HUES48 (cell line): ENCODE measurements at regions not wholly inside any gene's neighbourhood (a gene's known extent, or its start where the extent isn't known, plus 50 kb on each side); places are given as distances from the start of the nearest gene placed in this dataset.

Experiments used
- H3K27ac ChIP-seq: one replicate; pipeline ENCODE4 v1.7.0; 2013; ENCODE audit warnings: low read depth, low read length, inconsistent platforms
- H3K27me3 ChIP-seq: 2 replicates; pipeline ENCODE4 v1.6.1; 2013; ENCODE audit warnings: mild to moderate bottlenecking, low read length; ENCODE audit not compliant: control insufficient read depth, insufficient read depth
- H3K36me3 ChIP-seq: 2 replicates; pipeline ENCODE4 v1.6.1; 2013; ENCODE audit warnings: low read length; ENCODE audit not compliant: control insufficient read depth, insufficient read depth
- H3K4me1 ChIP-seq: 2 replicates; pipeline ENCODE4 v1.6.1; 2013; ENCODE audit warnings: mild to moderate bottlenecking, low read length; ENCODE audit not compliant: control insufficient read depth, insufficient read depth
- H3K4me3 ChIP-seq: 2 replicates; pipeline ENCODE4 v1.5.1; 2013; ENCODE audit warnings: mild to moderate bottlenecking, low read depth, low read length
- H3K9ac ChIP-seq: 2 replicates; pipeline ENCODE4 v1.6.1; 2013; ENCODE audit warnings: mild to moderate bottlenecking, low read depth, low read length, moderate library complexity
- H3K9me3 ChIP-seq: 2 replicates; pipeline ENCODE4 v1.6.1; 2013; ENCODE audit warnings: low read length; ENCODE audit not compliant: control insufficient read depth, insufficient read depth

GRCh38 chr11:121833970-121834369, 282.0 kb downstream of the BLID start:
- Histone ChIP-seq H3K36me3 (no peaks in the 10 kb centered on the region), H3K27ac (no peak overlapping the region), H3K4me3 (no peak overlapping the region), H3K9me3 (no peaks in the 10 kb centered on the region), H3K9ac (no peak overlapping the region), H3K4me1 (no peaks in the 10 kb centered on the region), H3K27me3 (no peaks in the 10 kb centered on the region)

- no peaks in the 10 kb centered on the region for H3K27me3 ChIP-seq
- H3K4me3 ChIP-seq = no peak overlapping the region
- no peaks in the 10 kb centered on the region for H3K4me1 ChIP-seq
- no peaks in the 10 kb centered on the region for H3K36me3 ChIP-seq
- no peak overlapping the region for H3K9ac ChIP-seq
- no peak overlapping the region for H3K27ac ChIP-seq
- H3K9me3 ChIP-seq = no peaks in the 10 kb centered on the region
Measured at GRCh38 chr11:121829159-121829643, 286.8 kb downstream of the BLID start.

GRCh38 chr11:121814962-121815361, 301.1 kb downstream of the BLID start:
- Histone ChIP-seq H3K4me3 (no peak overlapping the region), H3K27me3 (no peaks in the 10 kb centered on the region), H3K4me1 (no peaks in the 10 kb centered on the region), H3K36me3 (no peaks in the 10 kb centered on the region), H3K9ac (no peak overlapping the region), H3K27ac (no peak overlapping the region), H3K9me3 (peaks cover 16% of the 10 kb centered on the region; the same call in 1 of the 2 replicates)

GRCh38 chr11:121814296-121814695, 301.7 kb downstream of the BLID start:
- no peak overlapping the region for H3K27ac ChIP-seq

DNA sequence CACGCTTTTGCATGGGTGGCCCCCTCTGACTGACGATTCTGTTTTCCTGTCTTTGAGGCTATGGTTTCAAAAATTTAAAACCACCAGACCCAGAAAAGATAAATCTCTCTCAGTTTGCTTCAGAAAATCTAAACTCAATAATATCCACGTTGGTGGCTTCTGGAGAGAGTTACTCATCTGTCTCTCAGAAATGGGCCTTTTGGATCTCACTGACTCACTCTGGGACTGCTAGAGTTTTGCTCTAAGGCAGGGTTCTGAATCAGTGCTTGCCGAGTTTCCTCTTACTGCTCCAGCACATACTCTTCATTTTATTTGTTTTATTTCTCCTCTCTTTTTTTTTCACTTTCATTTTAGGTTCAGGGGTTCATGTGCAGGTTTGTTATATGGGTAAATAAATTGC, 305.7 kb downstream of the BLID start:
- Histone ChIP-seq H3K27me3 (no peaks in the 10 kb centered on the region), H3K9ac (no peak overlapping the region), H3K4me1 (peaks cover 15% of the 10 kb centered on the region), H3K36me3 (no peaks in the 10 kb centered on the region), H3K9me3 (peaks cover 12% of the 10 kb centered on the region; the same call in 1 of the 2 replicates), H3K4me3 (no peak overlapping the region), H3K27ac (no peak overlapping the region)

More at GRCh38 chr11:121814296-121814695, 301.7 kb downstream of the BLID start:
- Histone ChIP-seq H3K9me3 (peaks cover 16% of the 10 kb centered on the region; the same call in 1 of the 2 replicates), H3K4me1 (no peaks in the 10 kb centered on the region), H3K27me3 (no peaks in the 10 kb centered on the region), H3K36me3 (no peaks in the 10 kb centered on the region), H3K9ac (no peak overlapping the region), H3K4me3 (no peak overlapping the region)

DNA sequence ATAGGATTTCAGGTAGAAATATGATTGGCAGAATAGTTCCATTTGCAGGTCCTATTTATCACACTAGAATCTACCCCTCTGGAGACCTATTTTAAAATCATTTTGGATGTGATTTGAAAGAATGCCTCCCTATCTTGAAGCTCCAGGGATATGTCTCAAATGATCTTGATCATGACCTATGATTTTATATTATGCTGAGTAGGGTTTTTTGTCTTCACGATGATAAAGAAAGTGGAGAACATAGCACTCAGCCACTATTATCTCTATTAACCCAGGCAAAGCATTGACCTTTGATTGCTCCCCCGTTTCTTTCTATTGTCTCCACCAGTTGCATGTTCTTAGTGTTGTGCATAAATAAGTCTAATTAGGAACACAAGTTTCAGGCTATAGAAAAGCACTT, 307.9 kb downstream of the BLID start:
- Histone ChIP-seq H3K27ac (no peak overlapping the region), H3K4me1 (peaks cover 19% of the 10 kb centered on the region), H3K36me3 (no peaks in the 10 kb centered on the region), H3K4me3 (no peak overlapping the region), H3K9me3 (peaks cover 12% of the 10 kb centered on the region; the same call in 1 of the 2 replicates), H3K9ac (no peak overlapping the region), H3K27me3 (no peaks in the 10 kb centered on the region)

DNA sequence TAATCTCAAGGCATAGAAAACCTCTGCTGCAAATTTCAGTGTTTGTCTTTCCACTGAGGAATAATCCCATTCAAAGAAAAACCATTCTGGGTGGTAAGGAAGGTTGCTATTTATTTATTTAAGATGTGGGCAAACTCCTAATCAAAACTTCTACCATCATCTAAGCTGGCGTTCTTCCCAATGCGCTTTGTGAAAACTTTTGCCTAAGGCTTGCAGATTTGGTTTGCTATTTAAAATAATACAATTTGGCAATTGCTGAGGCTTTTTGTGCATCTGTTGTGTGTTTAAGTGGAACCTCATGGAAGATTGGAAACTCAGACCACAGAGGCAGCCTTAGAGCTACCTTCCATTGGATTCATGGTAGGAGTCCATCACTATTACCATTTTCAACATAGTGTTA, 309.0 kb downstream of the BLID start:
- Histone ChIP-seq H3K9ac (no peak overlapping the region), H3K4me1 (peaks cover 30% of the 10 kb centered on the region)

DNA sequence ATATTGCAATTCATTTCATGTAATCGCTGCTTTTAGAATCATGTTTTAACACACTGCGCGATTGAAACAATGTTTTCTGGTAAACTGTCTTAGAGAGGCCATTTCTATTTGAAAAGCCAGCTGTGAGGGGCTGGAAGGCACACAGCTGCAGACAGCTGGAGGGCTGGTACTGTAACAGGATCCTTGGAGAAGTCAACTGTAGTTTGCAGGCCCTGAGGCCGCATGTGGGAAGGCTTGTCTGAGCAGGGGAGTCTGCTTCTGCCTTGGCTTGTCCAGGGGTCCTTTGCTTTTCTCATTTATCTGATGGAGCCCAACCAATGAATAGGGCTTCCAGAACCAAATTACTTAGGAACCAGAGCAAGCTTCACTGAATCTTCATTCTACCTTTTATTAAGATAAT, 313.5 kb downstream of the BLID start:
- H3K9me3 ChIP-seq = peaks cover 14% of the 10 kb centered on the region; the same call in 1 of the 2 replicates
- peak overlapping the region; percentile 64; the same call in 1 of the 2 replicates for H3K9ac ChIP-seq
- H3K27ac ChIP-seq = peak overlapping the region; percentile 100
- H3K27me3 ChIP-seq = no peaks in the 10 kb centered on the region
- peak overlapping the region; percentile 49 for H3K4me3 ChIP-seq
- no peaks in the 10 kb centered on the region for H3K36me3 ChIP-seq
- H3K4me1 ChIP-seq = peaks cover 41% of the 10 kb centered on the region

More for the DNA sequence above, 309.0 kb downstream of the BLID start:
- H3K27me3 ChIP-seq = no peaks in the 10 kb centered on the region
- no peak overlapping the region for H3K4me3 ChIP-seq
- no peak overlapping the region for H3K27ac ChIP-seq
- H3K9me3 ChIP-seq = peaks cover 3% of the 10 kb centered on the region; the same call in 1 of the 2 replicates
- no peaks in the 10 kb centered on the region for H3K36me3 ChIP-seq

DNA sequence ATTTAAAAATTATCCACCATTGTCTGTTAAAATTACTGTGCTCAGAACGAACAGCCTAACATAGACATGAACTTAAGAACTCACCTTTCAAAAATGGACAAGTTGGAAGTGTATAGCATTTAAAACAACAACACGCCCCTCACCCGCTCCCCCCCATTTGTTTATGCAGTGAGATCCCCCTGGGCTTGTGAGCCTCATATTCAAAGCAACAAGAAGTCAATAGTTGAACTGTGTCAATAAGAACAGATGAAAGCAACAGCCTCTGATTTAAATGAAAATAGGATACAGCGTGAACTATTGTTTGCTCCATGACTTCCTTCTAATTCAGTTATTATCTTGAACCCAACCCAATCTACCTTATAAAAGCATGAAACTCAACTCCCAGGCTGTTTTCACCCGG, 314.2 kb downstream of the BLID start:
- peak overlapping the region; percentile 49 for H3K4me3 ChIP-seq
- peaks cover 14% of the 10 kb centered on the region; the same call in 1 of the 2 replicates for H3K9me3 ChIP-seq
- peak overlapping the region; percentile 100 for H3K27ac ChIP-seq
- no peaks in the 10 kb centered on the region for H3K36me3 ChIP-seq
- H3K27me3 ChIP-seq = no peaks in the 10 kb centered on the region
- H3K9ac ChIP-seq = peak overlapping the region; percentile 64
- peaks cover 44% of the 10 kb centered on the region for H3K4me1 ChIP-seq

DNA sequence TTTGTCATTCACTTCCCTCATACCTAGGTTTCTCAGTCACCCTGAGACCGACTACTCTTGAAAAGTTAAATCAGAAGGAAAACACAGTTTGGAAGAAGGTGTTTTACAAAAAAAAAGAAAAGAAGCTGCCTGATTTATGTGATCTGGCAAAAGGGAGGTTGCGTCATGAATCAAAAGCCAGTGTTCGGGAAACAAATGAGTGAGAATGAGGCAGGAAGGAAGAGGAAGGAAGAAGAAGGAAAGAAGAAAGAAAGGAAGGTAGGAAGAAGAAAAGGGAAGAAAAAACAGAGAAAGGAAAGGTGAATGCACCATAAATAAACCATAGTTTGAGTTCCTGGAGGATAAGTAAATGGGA, 314.6 kb downstream of the BLID start:
- Histone ChIP-seq H3K9me3 (peaks cover 14% of the 10 kb centered on the region; the same call in 1 of the 2 replicates), H3K36me3 (no peaks in the 10 kb centered on the region), H3K4me3 (peak overlapping the region; percentile 49), H3K4me1 (peaks cover 44% of the 10 kb centered on the region), H3K27me3 (no peaks in the 10 kb centered on the region), H3K9ac (peak overlapping the region; percentile 64), H3K27ac (peak overlapping the region; percentile 100)

DNA sequence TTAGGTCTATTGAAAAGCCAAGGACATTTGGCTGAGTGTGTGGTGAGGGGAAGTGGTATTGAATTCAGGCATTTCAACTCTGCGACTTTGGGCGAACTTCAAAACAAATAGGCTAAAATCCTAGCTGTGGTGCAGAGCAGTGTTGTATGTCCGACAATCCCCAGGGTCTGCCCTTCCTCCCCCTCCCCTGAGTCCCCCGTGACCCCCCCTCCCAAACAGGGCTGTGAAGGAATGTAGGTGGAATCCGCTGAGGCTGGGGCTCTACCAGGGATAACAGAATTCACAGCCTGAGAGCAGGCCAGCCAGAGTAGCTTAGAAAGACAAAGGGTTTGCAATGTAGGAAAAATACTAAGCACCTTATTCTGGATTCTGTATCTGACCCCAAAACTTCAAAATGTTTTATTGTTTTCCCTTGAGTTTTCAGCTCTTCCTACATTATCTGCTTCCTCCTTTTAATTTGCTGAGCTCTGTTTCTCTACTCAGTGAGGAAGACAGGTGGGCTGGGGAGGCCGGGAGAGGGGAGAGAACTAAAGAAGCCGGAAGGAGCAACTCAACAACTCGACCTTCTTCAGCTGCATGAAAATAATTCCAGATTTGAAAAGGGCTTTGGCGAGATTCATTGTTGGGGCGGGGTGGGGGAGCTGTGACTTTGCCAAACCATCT, 315.2 kb downstream of the BLID start:
- H3K4me3 ChIP-seq = peak overlapping the region; percentile 49
- peak overlapping the region; percentile 64 for H3K9ac ChIP-seq

More for the DNA sequence above, 315.2 kb downstream of the BLID start:
- Histone ChIP-seq H3K36me3 (no peaks in the 10 kb centered on the region), H3K9me3 (peaks cover 14% of the 10 kb centered on the region; the same call in 1 of the 2 replicates), H3K27ac (peak overlapping the region; percentile 100), H3K27me3 (no peaks in the 10 kb centered on the region), H3K4me1 (peaks cover 44% of the 10 kb centered on the region)
